ENCODE measurements at regions not wholly inside any gene's neighbourhood (a gene's known extent, or its start where the extent isn't known, plus 50 kb on each side); places are given as distances from the start of the nearest gene placed in this dataset.
A peak's percentile ranks its signal among the peaks of the same experiment; 100 is the strongest.

DNA sequence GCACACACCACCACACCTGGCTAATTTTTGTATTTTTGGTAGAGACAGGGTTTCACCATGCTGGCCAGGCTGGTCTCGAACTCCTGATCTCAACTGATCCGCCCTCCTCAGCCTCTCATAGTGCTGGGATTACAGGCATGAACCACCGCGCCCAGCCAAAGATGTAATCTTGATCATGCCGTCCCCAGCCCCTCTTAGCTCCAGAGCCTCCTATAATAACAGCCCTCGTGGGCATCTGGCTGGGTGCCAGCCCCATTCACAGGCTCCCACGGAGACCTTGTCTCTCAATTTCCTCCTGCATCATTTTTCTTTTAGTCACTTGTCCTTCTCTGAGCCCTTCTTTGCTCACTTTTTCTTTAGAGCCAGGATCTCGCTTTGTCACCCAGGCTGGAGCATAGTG is 94.2 kb downstream of the KATNIP start:
- DNase-seq (no peak), ATAC-seq (ENCODE audit: insufficient read depth, low FRiP score) (no peak)
- WGBS, 2 donors = 80 to 89% methylated on average over 8 of the region's 8 CpGs
- Histone ChIP-seq H3K4me3 (no peak overlapping the region), H3K36me3 (ENCODE audit: control insufficient read depth in 4 of 4, insufficient read depth in 4 of 4, low read length in 4 of 4) (peaks cover 0 to 16% (median 0%) of the 10 kb centered on the region in 4 donors), H3K27me3 (ENCODE audit: control insufficient read depth in 3 of 3, insufficient read depth in 3 of 3, low read length in 2 of 3) (no peaks in the 10 kb centered on the region), H3K27ac (ENCODE audit: low read depth in 1 of 2, low read length in 1 of 2) (no peak overlapping the region), H3K9me3 (ENCODE audit: control insufficient read depth in 4 of 4, insufficient read depth in 3 of 4, low read length in 3 of 4) (peaks cover 0 to 3% (median 0%) of the 10 kb centered on the region in 4 donors), H3K9ac (ENCODE audit: insufficient read depth in 1 of 2, low read length in 2 of 2) (no peak overlapping the region), H3K4me1 (ENCODE audit: control insufficient read depth in 5 of 5, insufficient read depth in 5 of 5, low read length in 5 of 5) (peaks cover 0 to 4% (median 0%) of the 10 kb centered on the region in 5 donors)
- TF ChIP-seq, protein P1, sequence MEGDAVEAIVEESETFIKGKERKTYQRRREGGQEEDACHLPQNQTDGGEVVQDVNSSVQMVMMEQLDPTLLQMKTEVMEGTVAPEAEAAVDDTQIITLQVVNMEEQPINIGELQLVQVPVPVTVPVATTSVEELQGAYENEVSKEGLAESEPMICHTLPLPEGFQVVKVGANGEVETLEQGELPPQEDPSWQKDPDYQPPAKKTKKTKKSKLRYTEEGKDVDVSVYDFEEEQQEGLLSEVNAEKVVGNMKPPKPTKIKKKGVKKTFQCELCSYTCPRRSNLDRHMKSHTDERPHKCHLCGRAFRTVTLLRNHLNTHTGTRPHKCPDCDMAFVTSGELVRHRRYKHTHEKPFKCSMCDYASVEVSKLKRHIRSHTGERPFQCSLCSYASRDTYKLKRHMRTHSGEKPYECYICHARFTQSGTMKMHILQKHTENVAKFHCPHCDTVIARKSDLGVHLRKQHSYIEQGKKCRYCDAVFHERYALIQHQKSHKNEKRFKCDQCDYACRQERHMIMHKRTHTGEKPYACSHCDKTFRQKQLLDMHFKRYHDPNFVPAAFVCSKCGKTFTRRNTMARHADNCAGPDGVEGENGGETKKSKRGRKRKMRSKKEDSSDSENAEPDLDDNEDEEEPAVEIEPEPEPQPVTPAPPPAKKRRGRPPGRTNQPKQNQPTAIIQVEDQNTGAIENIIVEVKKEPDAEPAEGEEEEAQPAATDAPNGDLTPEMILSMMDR (IDR thresholded peaks at IDR 0.05; ENCODE audit: control extremely low read depth, extremely low read depth) = no peak

DNA sequence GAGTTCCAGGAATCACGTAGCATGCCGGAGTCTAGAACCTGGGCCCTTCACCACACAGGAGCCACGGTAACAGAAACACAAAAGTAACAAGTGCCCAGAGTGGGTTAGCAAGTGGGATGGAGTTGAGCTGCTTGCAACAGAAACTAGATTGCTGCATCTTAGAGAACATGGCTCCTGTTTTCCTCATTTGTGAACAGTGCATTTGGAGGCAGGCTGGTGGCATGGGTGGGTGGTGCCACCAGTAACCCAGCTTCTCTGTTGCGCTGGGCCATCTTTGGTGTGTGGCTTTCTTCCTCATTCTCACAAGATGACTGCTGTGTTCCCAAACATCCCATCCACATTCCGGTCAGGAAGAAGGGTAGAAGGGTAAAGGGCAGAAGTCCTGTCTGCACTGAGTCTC is 95.5 kb downstream of the KATNIP start:
- WGBS, 2 donors = 96% methylated on average over 5 of the region's 5 CpGs
- no peak overlapping the region for H3K9ac ChIP-seq (ENCODE audit: insufficient read depth in 1 of 2, low read length in 2 of 2)
- no peak for ATAC-seq (ENCODE audit: insufficient read depth, low FRiP score)

DNA sequence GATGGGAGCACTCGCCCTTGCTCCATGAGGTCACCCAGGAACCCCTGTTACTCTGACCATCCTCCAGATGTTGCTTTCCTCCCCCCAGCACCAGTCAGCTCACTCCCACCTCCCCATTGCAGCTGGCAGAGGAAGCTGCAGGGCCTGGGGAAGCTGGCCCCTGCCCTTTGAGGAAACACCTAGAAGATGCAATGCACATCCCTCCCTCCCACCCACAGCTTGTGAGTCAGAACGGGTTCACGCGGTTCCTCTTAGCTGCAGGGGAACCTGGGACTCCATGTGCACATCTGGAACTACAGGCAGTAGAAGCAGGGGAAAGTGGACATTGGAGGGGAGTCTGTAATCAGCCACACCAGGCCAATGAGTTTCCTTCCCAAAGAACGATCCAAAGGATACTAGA is 96.9 kb downstream of the KATNIP start:
- Histone ChIP-seq H3K4me1 (ENCODE audit: control insufficient read depth in 5 of 5, insufficient read depth in 5 of 5, low read length in 5 of 5) (peaks cover 0 to 14% (median 0%) of the 10 kb centered on the region in 5 donors), H3K27ac (ENCODE audit: low read depth in 1 of 2, low read length in 1 of 2) (no peak overlapping the region), H3K9me3 (ENCODE audit: control insufficient read depth in 4 of 4, insufficient read depth in 3 of 4, low read length in 3 of 4) (peaks cover 0 to 2% (median 0%) of the 10 kb centered on the region in 4 donors), H3K9ac (ENCODE audit: insufficient read depth in 1 of 2, low read length in 2 of 2) (no peak overlapping the region), H3K36me3 (ENCODE audit: control insufficient read depth in 4 of 4, insufficient read depth in 4 of 4, low read length in 4 of 4) (peaks cover 0 to 12% (median 0%) of the 10 kb centered on the region in 4 donors), H3K4me3 (no peak overlapping the region), H3K27me3 (ENCODE audit: control insufficient read depth in 3 of 3, insufficient read depth in 3 of 3, low read length in 2 of 3) (no peaks in the 10 kb centered on the region)
- ATAC-seq (ENCODE audit: insufficient read depth, low FRiP score) (no peak), DNase-seq (peak in 1 of 3 donors; percentile 11)
- WGBS, 2 donors = 36 to 66% methylated on average over 5 of the region's 5 CpGs
- TF ChIP-seq, protein P1 (IDR thresholded peaks at IDR 0.05; ENCODE audit: control extremely low read depth, extremely low read depth) = no peak

More for the DNA sequence above, 95.5 kb downstream of the KATNIP start:
- peak in 1 of 3 donors; percentile 2 for DNase-seq
- peaks cover 0 to 13% (median 0%) of the 10 kb centered on the region in 4 donors for H3K36me3 ChIP-seq (ENCODE audit: control insufficient read depth in 4 of 4, insufficient read depth in 4 of 4, low read length in 4 of 4)
- TF ChIP-seq, protein P1 (IDR thresholded peaks at IDR 0.05; ENCODE audit: control extremely low read depth, extremely low read depth) = no peak
- H3K27me3 ChIP-seq (ENCODE audit: control insufficient read depth in 3 of 3, insufficient read depth in 3 of 3, low read length in 2 of 3) = no peaks in the 10 kb centered on the region
- H3K4me1 ChIP-seq (ENCODE audit: control insufficient read depth in 5 of 5, insufficient read depth in 5 of 5, low read length in 5 of 5) = peaks cover 0 to 4% (median 0%) of the 10 kb centered on the region in 5 donors
- H3K27ac ChIP-seq (ENCODE audit: low read depth in 1 of 2, low read length in 1 of 2) = no peak overlapping the region
- H3K4me3 ChIP-seq = no peak overlapping the region
- peaks cover 0 to 4% (median 0%) of the 10 kb centered on the region in 4 donors for H3K9me3 ChIP-seq (ENCODE audit: control insufficient read depth in 4 of 4, insufficient read depth in 3 of 4, low read length in 3 of 4)

DNA sequence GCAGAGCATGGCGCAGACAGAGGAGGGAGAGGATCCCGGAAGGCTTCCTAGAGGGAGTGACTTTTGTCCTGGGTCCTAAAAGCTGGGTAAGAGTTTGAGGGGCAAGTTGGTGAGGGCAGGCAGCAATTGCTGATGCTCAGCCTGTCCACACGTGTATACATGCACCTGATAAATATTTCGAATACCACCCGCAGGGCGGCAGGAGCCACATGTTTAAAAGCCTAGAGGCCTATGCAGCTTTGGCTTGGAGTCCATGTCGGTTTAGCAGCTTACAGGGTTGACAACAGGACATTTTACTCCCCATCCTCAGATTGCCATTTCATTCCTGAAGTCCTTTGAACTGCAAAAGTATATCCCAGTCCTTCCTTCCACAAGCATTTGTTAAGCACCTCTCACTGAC is 99.1 kb downstream of the KATNIP start:
- TF ChIP-seq, protein P1 (IDR thresholded peaks at IDR 0.05; ENCODE audit: control extremely low read depth, extremely low read depth) = no peak
- H3K4me3 ChIP-seq = no peak overlapping the region
- H3K27ac ChIP-seq (ENCODE audit: low read depth in 1 of 2, low read length in 1 of 2) = no peak overlapping the region
- H3K9me3 ChIP-seq (ENCODE audit: control insufficient read depth in 4 of 4, insufficient read depth in 3 of 4, low read length in 3 of 4) = peaks cover 0 to 2% (median 0%) of the 10 kb centered on the region in 4 donors
- WGBS, 2 donors = 96 to 97% methylated on average over 7 of the region's 7 CpGs
- DNase-seq (peak in 1 of 3 donors; percentile 4), ATAC-seq (ENCODE audit: insufficient read depth, low FRiP score) (no peak)
- peaks cover 0 to 14% (median 0%) of the 10 kb centered on the region in 5 donors for H3K4me1 ChIP-seq (ENCODE audit: control insufficient read depth in 5 of 5, insufficient read depth in 5 of 5, low read length in 5 of 5)
- H3K36me3 ChIP-seq (ENCODE audit: control insufficient read depth in 4 of 4, insufficient read depth in 4 of 4, low read length in 4 of 4) = peaks cover 0 to 12% (median 0%) of the 10 kb centered on the region in 4 donors
- H3K9ac ChIP-seq (ENCODE audit: insufficient read depth in 1 of 2, low read length in 2 of 2) = no peak overlapping the region
- no peaks in the 10 kb centered on the region for H3K27me3 ChIP-seq (ENCODE audit: control insufficient read depth in 3 of 3, insufficient read depth in 3 of 3, low read length in 2 of 3)
